HCT116 (cell line): ENCODE measurements at regions not wholly inside any gene's neighbourhood (a gene's known extent, or its start where the extent isn't known, plus 50 kb on each side); places are given as distances from the start of the nearest gene placed in this dataset.

Source experiments
- CTCF ChIP-seq, 3 experiments: fragments of 200-600 bp in 1 of 3; sonication (generic) in 1 of 3; IDR thresholded peaks in 2 of 3; conservative IDR thresholded peaks in 1 of 3; 2 replicates each; pipeline ENCODE4 v1.5.1; 2012 to 2017; ENCODE audit warnings: low read depth in 2 of 3, low read length in 2 of 3, antibody characterized with exemption in 1 of 3, borderline replicate concordance in 1 of 3, control low read depth in 1 of 3, mild to moderate bottlenecking in 1 of 3, mixed read lengths in 1 of 3, mixed run types in 1 of 3, moderate library complexity in 1 of 3; ENCODE audit not compliant: insufficient read depth in 1 of 3
- EZH2 ChIP-seq: fragments of 200-600 bp; sonication (generic); IDR thresholded peaks from 2 replicates; pipeline ENCODE4 v1.6.1; 2017; ENCODE audit warnings: antibody characterized with exemption, mixed run types
- MAX ChIP-seq: IDR thresholded peaks from 2 replicates; pipeline ENCODE4 v1.6.1; 2012
- POLR2AphosphoS5 ChIP-seq: IDR thresholded peaks from 2 replicates; pipeline ENCODE4 v1.6.1; 2011; ENCODE audit warnings: mild to moderate bottlenecking, low read depth, low read length, moderate library complexity
- RAD21 ChIP-seq: IDR thresholded peaks from 2 replicates; pipeline ENCODE4 v1.6.1; 2012; ENCODE audit warnings: low read depth, mild to moderate bottlenecking
- ZNF274 ChIP-seq: fragments of 200-500 bp; sonication (Bioruptor generic); IDR thresholded peaks from 2 replicates; pipeline ENCODE4 v1.6.1; 2014; ENCODE audit warnings: mild to moderate bottlenecking, low read depth, low read length, inconsistent platforms

GRCh38 chr5:173740400-173740799, 124.0 kb upstream of the BOD1 start:
- TF ChIP-seq CTCF (IDR thresholded peaks at IDR 0.05 in 2 of 3, conservative IDR thresholded peaks at IDR 0.05 in 1 of 3; ENCODE audit: borderline replicate concordance in 1 of 3, insufficient read depth in 1 of 3, low read depth in 2 of 3, low read length in 2 of 3) = no peak
- no peak for TF ChIP-seq RAD21
- TF ChIP-seq EZH2 = no peak
- no peak for TF ChIP-seq MAX
- no peak for TF ChIP-seq ZNF274
- no peak for TF ChIP-seq POLR2AphosphoS5
